22Rv1 (cell line): ENCODE measurements at regions not wholly inside any gene's neighbourhood (a gene's known extent, or its start where the extent isn't known, plus 50 kb on each side); places are given as distances from the start of the nearest gene placed in this dataset.

ENCODE experiments used
- H3K27ac ChIP-seq: fragments of 450-650 bp; 2 replicates; pipeline ENCODE4 v1.5.1; 2017
- ZFX ChIP-seq: fragments of 450-650 bp; IDR thresholded peaks from 2 replicates; pipeline ENCODE4 v1.6.1; 2017; ENCODE audit warnings: antibody characterized with exemption, borderline replicate concordance
- TF ChIP-seq, protein P1 (sequence below): fragments of 450-650 bp; IDR thresholded peaks from 2 replicates; pipeline ENCODE4 v1.5.1; 2017; ENCODE audit warnings: mild to moderate bottlenecking

DNA sequence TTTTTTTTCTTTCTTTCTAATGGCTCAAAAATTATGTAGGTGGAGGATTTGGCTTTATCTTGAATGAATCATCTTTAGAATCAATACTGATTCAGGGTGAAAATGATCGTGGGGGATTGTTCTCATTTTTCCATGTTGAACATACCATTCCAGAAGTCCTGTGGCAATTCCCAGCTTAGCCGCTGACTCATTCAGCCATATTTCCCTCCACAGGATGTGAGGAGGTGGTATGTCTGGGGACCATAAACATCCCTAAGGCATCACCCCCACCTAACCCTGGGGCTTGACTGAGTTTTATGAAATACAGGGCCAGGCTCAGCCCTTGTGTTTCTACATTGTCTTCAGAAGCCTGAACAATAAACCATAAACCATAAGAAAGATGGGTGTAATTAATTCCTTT, 92.7 kb upstream of the FN1 start:
- H3K27ac ChIP-seq: no peak overlapping the region
- TF ChIP-seq ZFX: no peak
- TF ChIP-seq, protein P1, sequence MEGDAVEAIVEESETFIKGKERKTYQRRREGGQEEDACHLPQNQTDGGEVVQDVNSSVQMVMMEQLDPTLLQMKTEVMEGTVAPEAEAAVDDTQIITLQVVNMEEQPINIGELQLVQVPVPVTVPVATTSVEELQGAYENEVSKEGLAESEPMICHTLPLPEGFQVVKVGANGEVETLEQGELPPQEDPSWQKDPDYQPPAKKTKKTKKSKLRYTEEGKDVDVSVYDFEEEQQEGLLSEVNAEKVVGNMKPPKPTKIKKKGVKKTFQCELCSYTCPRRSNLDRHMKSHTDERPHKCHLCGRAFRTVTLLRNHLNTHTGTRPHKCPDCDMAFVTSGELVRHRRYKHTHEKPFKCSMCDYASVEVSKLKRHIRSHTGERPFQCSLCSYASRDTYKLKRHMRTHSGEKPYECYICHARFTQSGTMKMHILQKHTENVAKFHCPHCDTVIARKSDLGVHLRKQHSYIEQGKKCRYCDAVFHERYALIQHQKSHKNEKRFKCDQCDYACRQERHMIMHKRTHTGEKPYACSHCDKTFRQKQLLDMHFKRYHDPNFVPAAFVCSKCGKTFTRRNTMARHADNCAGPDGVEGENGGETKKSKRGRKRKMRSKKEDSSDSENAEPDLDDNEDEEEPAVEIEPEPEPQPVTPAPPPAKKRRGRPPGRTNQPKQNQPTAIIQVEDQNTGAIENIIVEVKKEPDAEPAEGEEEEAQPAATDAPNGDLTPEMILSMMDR: no peak

DNA sequence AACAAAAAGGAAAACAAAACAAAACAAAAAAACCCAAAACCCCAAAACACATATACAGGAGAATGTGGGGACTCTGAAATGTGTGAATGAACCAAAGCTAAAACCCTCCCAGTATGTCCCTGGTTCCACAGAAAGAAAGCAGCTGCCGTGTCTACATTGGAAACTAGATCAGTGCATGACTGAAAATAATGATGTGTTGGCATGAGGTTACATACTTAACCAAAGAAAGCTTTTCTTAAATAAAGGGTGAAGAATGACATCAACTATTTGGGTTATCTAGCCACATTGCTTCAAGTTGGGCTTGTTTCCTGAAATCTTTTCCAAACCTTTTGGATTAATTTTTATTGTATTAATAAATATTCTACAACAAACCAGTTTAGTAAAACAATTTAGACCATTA, 91.9 kb upstream of the FN1 start:
- H3K27ac ChIP-seq: no peak overlapping the region
- no peak for TF ChIP-seq ZFX
- TF ChIP-seq, protein P1: no peak

DNA sequence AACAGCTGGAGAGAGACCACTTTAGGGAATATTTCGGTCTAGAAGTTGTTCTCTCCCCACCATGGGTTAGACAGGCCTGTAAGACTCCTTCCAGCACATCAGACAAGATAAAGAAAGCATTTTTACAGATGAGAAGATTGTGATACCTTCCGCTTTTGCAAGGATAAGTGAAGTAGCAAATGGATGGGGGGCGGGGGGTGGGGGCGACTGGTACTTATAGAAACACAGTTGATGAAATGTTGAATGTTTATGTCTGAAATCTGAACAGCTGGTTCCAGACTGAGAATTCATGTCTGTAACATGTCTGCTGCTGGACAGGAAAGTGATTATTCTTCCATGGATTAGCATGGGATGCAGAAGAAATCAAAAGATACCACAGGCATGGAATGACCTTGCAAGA, 90.5 kb upstream of the FN1 start:
- H3K27ac ChIP-seq: no peak overlapping the region
- no peak for TF ChIP-seq ZFX
- TF ChIP-seq, protein P1: no peak

DNA sequence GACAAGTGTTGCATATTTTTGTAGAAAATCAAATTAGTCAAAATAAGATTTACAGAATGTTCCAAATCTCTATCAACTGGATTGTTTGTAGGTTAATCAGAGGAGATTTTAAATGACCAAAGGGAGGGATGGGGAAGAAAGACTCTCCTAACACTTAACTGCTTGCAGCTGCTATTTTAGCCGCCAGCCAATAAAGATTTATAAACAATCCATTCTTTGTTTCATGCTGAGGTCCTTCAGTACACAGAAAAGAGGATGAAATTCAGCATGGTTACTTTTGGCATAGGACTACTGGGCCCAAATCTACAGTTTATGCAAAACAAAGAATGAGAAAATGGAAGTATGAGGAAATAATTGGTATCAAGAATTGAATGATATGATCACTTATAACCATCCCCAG, 86.4 kb upstream of the FN1 start:
- H3K27ac ChIP-seq: no peak overlapping the region
- TF ChIP-seq ZFX: no peak
- TF ChIP-seq, protein P1: no peak

DNA sequence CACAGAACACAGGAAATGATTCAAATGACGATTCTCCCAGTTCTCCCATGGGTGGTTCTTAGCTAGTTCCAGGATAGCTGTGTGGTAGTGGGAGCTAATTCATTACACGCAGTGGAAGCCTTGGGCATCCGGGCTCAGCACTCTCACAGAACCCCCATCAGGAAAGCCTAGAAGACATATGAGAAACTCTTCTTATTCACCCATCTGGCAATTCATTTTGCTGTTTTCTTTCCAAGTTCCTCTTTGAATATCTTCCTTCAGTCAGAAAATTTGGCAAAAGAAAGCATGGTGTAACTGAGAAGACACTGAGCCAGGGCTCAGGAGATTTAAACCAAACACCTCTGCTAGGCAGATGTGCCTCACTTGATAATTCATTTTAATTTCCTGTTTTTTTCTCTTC, 85.2 kb upstream of the FN1 start:
- no peak overlapping the region for H3K27ac ChIP-seq
- TF ChIP-seq, protein P1: no peak
- TF ChIP-seq ZFX: no peak

DNA sequence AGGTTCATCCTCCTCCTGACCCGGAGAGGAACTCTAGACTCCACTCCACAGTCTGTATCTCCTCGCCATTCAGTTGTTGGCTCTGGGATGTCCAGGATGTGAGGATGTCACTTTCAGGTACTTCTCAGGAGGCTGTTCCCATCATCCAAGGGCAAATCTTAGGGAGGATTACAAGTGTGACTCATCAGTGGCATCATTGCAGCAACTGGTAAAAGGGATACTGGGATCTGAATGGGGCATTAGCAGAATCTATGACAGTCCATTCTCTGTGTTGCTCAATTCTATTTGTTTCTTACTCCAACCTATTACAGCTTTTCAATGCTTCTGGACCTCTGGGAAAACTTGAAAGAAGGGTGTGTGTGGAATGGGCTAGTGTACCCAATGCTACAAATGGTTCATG, 81.5 kb upstream of the FN1 start:
- TF ChIP-seq, protein P1: no peak
- TF ChIP-seq ZFX: no peak
- no peak overlapping the region for H3K27ac ChIP-seq

DNA sequence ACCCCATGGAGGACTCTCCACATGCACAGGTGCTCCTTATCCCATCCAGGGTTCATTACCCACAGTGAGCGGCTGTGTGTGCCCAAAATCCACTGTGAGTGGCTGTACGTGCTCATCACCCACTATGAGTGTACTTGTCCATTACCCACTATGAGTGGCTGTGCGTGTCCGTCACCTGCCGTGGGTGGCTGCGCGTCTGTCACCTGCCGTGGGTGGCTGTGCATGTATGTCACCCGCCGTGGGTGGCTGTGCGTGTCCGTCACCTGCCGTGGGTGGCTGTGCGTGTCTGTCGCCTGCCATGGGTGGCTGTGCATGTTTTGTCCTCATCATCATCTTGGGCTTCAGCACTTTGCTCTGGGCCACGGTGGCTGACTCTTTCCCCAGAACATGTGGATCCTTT, 78.6 kb upstream of the FN1 start:
- no peak overlapping the region for H3K27ac ChIP-seq
- TF ChIP-seq, protein P1: no peak
- no peak for TF ChIP-seq ZFX
